IMR-90 (cell line): ENCODE measurements at regions not wholly inside any gene's neighbourhood (a gene's known extent, or its start where the extent isn't known, plus 50 kb on each side); places are given as distances from the start of the nearest gene placed in this dataset.

Experiments used
- ATAC-seq: fragments of 200-7000 bp; cut with Tn5 transposase; 2 replicates; pipeline ENCODE4 v1.9.1; 2020; ENCODE audit warnings: low read depth, mild to moderate bottlenecking, moderate library complexity
- BruUV-seq: library from RNA; stranded (reverse); fragments of 400-500 nt; replicated peaks from 2 replicates; lab custom pipeline; 2021; lab: Mats Ljungman, UMichigan
- CTCF ChIA-PET: fragments of 300-600 bp; formaldehyde crosslinking; extraction: SDS; loops from one replicate; lab custom pipeline; 2021; ENCODE audit warnings: antibody characterized with exemption; lab: Yijun Ruan, JAX
- POLR2A ChIA-PET: fragments of 300-600 bp; sonication (Branson Sonifier 250); formaldehyde crosslinking; loops from one replicate; lab custom pipeline; 2022; ENCODE audit warnings: antibody characterized with exemption; ENCODE audit not compliant: unreplicated experiment; lab: Charles Lee
- DNase-seq: peaks from one replicate; pipeline ENCODE4 v3.0.0; 2013
- H2AFZ ChIP-seq: replicated peaks from 2 replicates; pipeline ENCODE3; 2013; ENCODE audit warnings: low read length, mild to moderate bottlenecking; ENCODE audit not compliant: poor library complexity
- H2AK5ac ChIP-seq: 2 replicates; pipeline ENCODE4 v1.6.1; 2013; ENCODE audit warnings: low read depth, low read length, inconsistent platforms
- H2AK9ac ChIP-seq: replicated peaks from 2 replicates; pipeline ENCODE3; 2013; ENCODE audit warnings: mild to moderate bottlenecking, low read depth, low read length, moderate library complexity; ENCODE audit not compliant: poor library complexity
- H2BK120ac ChIP-seq: 2 replicates; pipeline ENCODE4 v1.6.1; 2013; ENCODE audit warnings: low read depth, low read length, inconsistent platforms
- H2BK15ac ChIP-seq: 3 replicates; pipeline ENCODE4 v1.6.1; 2013; ENCODE audit warnings: low read depth, low read length, inconsistent platforms
- H2BK20ac ChIP-seq: 2 replicates; pipeline ENCODE4 v1.6.1; 2013; ENCODE audit warnings: low read depth, mild to moderate bottlenecking, inconsistent platforms, low read length, moderate library complexity
- H2BK5ac ChIP-seq: 2 replicates; pipeline ENCODE4 v1.6.1; 2013; ENCODE audit warnings: mild to moderate bottlenecking, low read depth, low read length, inconsistent platforms; ENCODE audit not compliant: poor library complexity, severe bottlenecking
- H3K14ac ChIP-seq: replicated peaks from 2 replicates; pipeline ENCODE4 v1.6.1; 2013; ENCODE audit warnings: low read depth, low read length, inconsistent platforms
- H3K18ac ChIP-seq: 2 replicates; pipeline ENCODE4 v1.6.1; 2013; ENCODE audit warnings: low read depth, low read length, control low read depth
- H3K23ac ChIP-seq: 2 replicates; pipeline ENCODE4 v1.6.1; 2013; ENCODE audit warnings: low read depth, low read length, inconsistent platforms
- H3K27ac ChIP-seq: 2 replicates; pipeline ENCODE4 v1.5.1; 2013; ENCODE audit warnings: mild to moderate bottlenecking, control low read depth, low read length; ENCODE audit not compliant: insufficient read depth
- H3K27me3 ChIP-seq: 2 replicates; pipeline ENCODE4 v1.6.1; 2013; ENCODE audit warnings: low read length; ENCODE audit not compliant: control insufficient read depth, insufficient read depth
- H3K36me3 ChIP-seq: 2 replicates; pipeline ENCODE4 v1.6.1; 2013; ENCODE audit warnings: low read length, mixed read lengths; ENCODE audit not compliant: control insufficient read depth, insufficient read depth
- H3K4ac ChIP-seq: 2 replicates; pipeline ENCODE4 v1.6.1; 2013; ENCODE audit warnings: low read depth, low read length, inconsistent platforms
- H3K4me1 ChIP-seq: 2 replicates; pipeline ENCODE4 v1.6.1; 2013; ENCODE audit warnings: low read length, mixed read lengths; ENCODE audit not compliant: control insufficient read depth, insufficient read depth
- H3K4me2 ChIP-seq: 2 replicates; pipeline ENCODE4 v1.6.1; 2013; ENCODE audit warnings: low read depth, mild to moderate bottlenecking, control low read depth, low read length, moderate library complexity
- H3K4me3 ChIP-seq: 2 replicates; pipeline ENCODE4 v1.5.1; 2013; ENCODE audit warnings: low read depth, mild to moderate bottlenecking, control low read depth, low read length, moderate library complexity; ENCODE audit not compliant: insufficient read depth
- H3K56ac ChIP-seq: 2 replicates; pipeline ENCODE4 v1.6.1; 2013; ENCODE audit warnings: low read length, inconsistent platforms; ENCODE audit not compliant: insufficient read depth; ENCODE audit errors: extremely low read depth
- H3K79me1 ChIP-seq, 2 experiments: 2 replicates each; pipeline ENCODE4 v1.6.1; 2013; ENCODE audit warnings: low read length in 2 of 2, inconsistent platforms in 1 of 2, low read depth in 1 of 2
- H3K9ac ChIP-seq: 2 replicates; pipeline ENCODE4 v1.6.1; 2013; ENCODE audit warnings: low read depth, low read length, control low read depth
- H3K9me1 ChIP-seq: 2 replicates; pipeline ENCODE4 v1.6.1; 2013; ENCODE audit warnings: low read length, inconsistent platforms; ENCODE audit not compliant: insufficient read depth
- H3K9me3 ChIP-seq: 2 replicates; pipeline ENCODE4 v1.6.1; 2013; ENCODE audit warnings: low read length; ENCODE audit not compliant: control insufficient read depth, insufficient read depth
- H4K20me1 ChIP-seq: 2 replicates; pipeline ENCODE4 v1.6.1; 2013; ENCODE audit warnings: low read length, inconsistent platforms; ENCODE audit not compliant: insufficient read depth
- H4K5ac ChIP-seq: 2 replicates; pipeline ENCODE4 v1.6.1; 2013; ENCODE audit warnings: mild to moderate bottlenecking, low read depth, low read length, control low read depth
- H4K8ac ChIP-seq, 2 experiments: 2 replicates each; pipeline ENCODE4 v1.6.1; 2013; ENCODE audit warnings: low read depth in 2 of 2, low read length in 2 of 2, control low read depth in 1 of 2, inconsistent platforms in 1 of 2
- H4K91ac ChIP-seq: 2 replicates; pipeline ENCODE4 v1.6.1; 2013; ENCODE audit warnings: low read depth, low read length, inconsistent platforms; ENCODE audit not compliant: insufficient read depth
- CEBPB ChIP-seq: IDR thresholded peaks from 2 replicates; pipeline ENCODE4 v1.6.1; 2012; ENCODE audit warnings: low read depth, low read length, improper control_type of control experiment
- FOS ChIP-seq: fragments of 150-350 bp; IDR thresholded peaks from 2 replicates; pipeline ENCODE4 v1.6.1; 2016; ENCODE audit warnings: low read depth, low read length
- MAFK ChIP-seq: IDR thresholded peaks from 2 replicates; pipeline ENCODE4 v1.6.1; 2012; ENCODE audit warnings: low read depth, low read length, improper control_type of control experiment
- MAZ ChIP-seq: IDR thresholded peaks from 2 replicates; pipeline ENCODE4 v1.6.1; 2012; ENCODE audit warnings: low read depth, mild to moderate bottlenecking, low read length, improper control_type of control experiment, moderate library complexity, borderline replicate concordance
- MXI1 ChIP-seq: IDR thresholded peaks from 2 replicates; pipeline ENCODE4 v1.6.1; 2012; ENCODE audit warnings: low read depth, mild to moderate bottlenecking, low read length, moderate library complexity, borderline replicate concordance
- POLR2A ChIP-seq: IDR thresholded peaks from 2 replicates; pipeline ENCODE4 v1.6.1; 2012; ENCODE audit warnings: mild to moderate bottlenecking, low read depth, low read length
- WGBS, 2 experiments: methylation state at CpG; one replicate each; pipeline versions ENCODE4 v1.1.5 to v1.1.7; 2013; ENCODE audit warnings: missing lambda C conversion rate in 2 of 2; ENCODE audit not compliant: insufficient read length in 1 of 2; ENCODE audit errors: extremely low coverage in 2 of 2; 5-methylcytosine and 5-hydroxymethylcytosine counted together
- dilution Hi-C: fragments of 300-500 bp; cut with HindIII; formaldehyde crosslinking; loops from one replicate; pipeline ENCODE4 v1.14.3; 2018; ENCODE audit warnings: low sequenced_read_pairs; ENCODE audit not compliant: unreplicated experiment
- in situ Hi-C: fragments of 300-500 bp; cut with MboI; formaldehyde crosslinking; loops from 3 replicates; pipeline ENCODE4 v1.14.3; 2019; ENCODE audit warnings: low sequenced_read_pairs, inconsistent platforms, mixed read lengths
- intact Hi-C: fragments of 100-400 bp; cut with micrococcal nuclease; formaldehyde crosslinking; loops from 2 replicates; pipeline ENCODE4 v1.10.0; 2022
- TF ChIP-seq, protein P1 (sequence below): fragments of 150-350 bp; IDR thresholded peaks from 2 replicates; pipeline ENCODE4 v1.6.1; 2016; ENCODE audit warnings: low read depth, mild to moderate bottlenecking, low read length, moderate library complexity, borderline replicate concordance
- TF ChIP-seq, protein P2 (sequence below): conservative IDR thresholded peaks from 2 replicates; pipeline ENCODE4 v1.5.1; 2012; ENCODE audit warnings: mild to moderate bottlenecking, low read depth, low read length, improper control_type of control experiment

DNA sequence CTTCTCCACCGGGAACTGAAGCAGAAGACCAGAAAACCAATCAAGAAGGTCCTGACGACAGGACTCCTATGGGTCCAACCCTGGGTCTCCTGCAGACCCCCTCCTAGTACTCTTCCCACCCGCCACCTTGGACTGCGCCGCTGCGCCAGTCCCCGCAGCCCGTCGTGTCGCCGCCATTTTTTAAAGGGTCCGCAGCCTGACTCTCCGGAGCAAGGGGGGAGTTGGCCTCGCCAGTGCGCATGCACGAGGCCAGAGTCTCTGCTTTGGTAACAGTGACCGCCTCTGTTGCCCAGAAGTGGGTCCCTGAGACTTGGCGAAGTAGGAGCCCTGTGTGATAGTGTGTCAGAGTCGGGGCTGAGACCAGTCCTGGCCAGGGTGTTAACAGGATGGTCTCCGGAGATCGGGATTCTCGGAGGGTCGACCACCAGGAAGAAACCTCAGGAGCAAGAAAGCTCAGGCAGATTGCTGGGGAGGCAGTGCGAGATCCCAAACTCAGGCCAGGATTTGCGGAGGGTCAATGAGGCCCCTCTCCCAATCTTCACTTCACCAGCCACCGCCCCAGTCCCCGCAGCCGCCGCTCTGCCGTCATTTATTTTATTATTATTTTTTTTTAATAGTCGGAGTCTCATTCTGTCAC lies 612.5 kb downstream of the KCNJ18 start:
- Histone ChIP-seq H3K9ac (no peak overlapping the region), H3K18ac (no peak overlapping the region), H3K4me2 (no peak overlapping the region), H3K9me3 (peaks cover 36% of the 10 kb centered on the region), H3K4me3 (no peak overlapping the region), H2BK5ac (no peak overlapping the region), H2AK5ac (no peak overlapping the region), H2AFZ (no peak overlapping the region), H2AK9ac (no peak overlapping the region), H3K36me3 (no peaks in the 10 kb centered on the region), H3K79me1 (no peaks in the 10 kb centered on the region), H3K4me1 (no peaks in the 10 kb centered on the region), H4K5ac (no peak overlapping the region), H2BK20ac (no peak overlapping the region), H4K20me1 (no peaks in the 10 kb centered on the region), H4K8ac (no peak overlapping the region), H3K4ac (no peak overlapping the region), H3K56ac (no peak overlapping the region), H3K23ac (no peak overlapping the region), H2BK120ac (no peak overlapping the region), H3K9me1 (no peaks in the 10 kb centered on the region), H4K91ac (no peak overlapping the region), H3K27ac (no peak overlapping the region), H2BK15ac (no peak overlapping the region), H3K14ac (no peak overlapping the region), H3K27me3 (no peaks in the 10 kb centered on the region)
- TF ChIP-seq, protein P1, sequence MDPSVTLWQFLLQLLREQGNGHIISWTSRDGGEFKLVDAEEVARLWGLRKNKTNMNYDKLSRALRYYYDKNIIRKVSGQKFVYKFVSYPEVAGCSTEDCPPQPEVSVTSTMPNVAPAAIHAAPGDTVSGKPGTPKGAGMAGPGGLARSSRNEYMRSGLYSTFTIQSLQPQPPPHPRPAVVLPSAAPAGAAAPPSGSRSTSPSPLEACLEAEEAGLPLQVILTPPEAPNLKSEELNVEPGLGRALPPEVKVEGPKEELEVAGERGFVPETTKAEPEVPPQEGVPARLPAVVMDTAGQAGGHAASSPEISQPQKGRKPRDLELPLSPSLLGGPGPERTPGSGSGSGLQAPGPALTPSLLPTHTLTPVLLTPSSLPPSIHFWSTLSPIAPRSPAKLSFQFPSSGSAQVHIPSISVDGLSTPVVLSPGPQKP: no peak
- TF ChIP-seq MAZ (no peak), FOS (no peak), POLR2A (no peak), MAFK (no peak), MXI1 (no peak), CEBPB (no peak)
- TF ChIP-seq, protein P2, sequence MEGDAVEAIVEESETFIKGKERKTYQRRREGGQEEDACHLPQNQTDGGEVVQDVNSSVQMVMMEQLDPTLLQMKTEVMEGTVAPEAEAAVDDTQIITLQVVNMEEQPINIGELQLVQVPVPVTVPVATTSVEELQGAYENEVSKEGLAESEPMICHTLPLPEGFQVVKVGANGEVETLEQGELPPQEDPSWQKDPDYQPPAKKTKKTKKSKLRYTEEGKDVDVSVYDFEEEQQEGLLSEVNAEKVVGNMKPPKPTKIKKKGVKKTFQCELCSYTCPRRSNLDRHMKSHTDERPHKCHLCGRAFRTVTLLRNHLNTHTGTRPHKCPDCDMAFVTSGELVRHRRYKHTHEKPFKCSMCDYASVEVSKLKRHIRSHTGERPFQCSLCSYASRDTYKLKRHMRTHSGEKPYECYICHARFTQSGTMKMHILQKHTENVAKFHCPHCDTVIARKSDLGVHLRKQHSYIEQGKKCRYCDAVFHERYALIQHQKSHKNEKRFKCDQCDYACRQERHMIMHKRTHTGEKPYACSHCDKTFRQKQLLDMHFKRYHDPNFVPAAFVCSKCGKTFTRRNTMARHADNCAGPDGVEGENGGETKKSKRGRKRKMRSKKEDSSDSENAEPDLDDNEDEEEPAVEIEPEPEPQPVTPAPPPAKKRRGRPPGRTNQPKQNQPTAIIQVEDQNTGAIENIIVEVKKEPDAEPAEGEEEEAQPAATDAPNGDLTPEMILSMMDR: no peak
- in situ Hi-C loops (no loop called here), intact Hi-C loops (no loop called here), dilution Hi-C loops (no loop called here)
- BruUV-seq: no TSS peak
- DNase-seq (no peak), ATAC-seq (no peak)
- WGBS, 2 experiments: no CpG with 5 or more reads among the region's 31 CpGs
- CTCF ChIA-PET: no interaction called here
- POLR2A ChIA-PET: no interaction called here
